Endothelial cell of umbilical vein (primary cell): ENCODE measurements at regions not wholly inside any gene's neighbourhood (a gene's known extent, or its start where the extent isn't known, plus 50 kb on each side); places are given as distances from the start of the nearest gene placed in this dataset.

Source experiments
- CTCF ChIP-seq, 2 donors: IDR thresholded peaks; 1 replicate in 1 of 2; 2 replicates in 1 of 2; pipeline ENCODE4 v1.5.1; 2011; ENCODE audit warnings: low read length in 2 of 2, mild to moderate bottlenecking in 2 of 2, moderate library complexity in 2 of 2, control low read depth in 1 of 2, inconsistent platforms in 1 of 2, low read depth in 1 of 2; ENCODE audit not compliant: insufficient read depth in 1 of 2; ENCODE audit errors: extremely low read depth in 1 of 2
- EZH2 ChIP-seq: IDR thresholded peaks from 2 replicates; pipeline ENCODE4 v1.6.1; 2012; ENCODE audit warnings: borderline replicate concordance, low read depth, mild to moderate bottlenecking, moderate library complexity, low read length, inconsistent platforms; ENCODE audit not compliant: severe bottlenecking
- FOS ChIP-seq: IDR thresholded peaks from 2 replicates; pipeline ENCODE4 v1.6.1; 2011; ENCODE audit warnings: mild to moderate bottlenecking, low read length, moderate library complexity, borderline replicate concordance; ENCODE audit not compliant: insufficient read depth
- MAX ChIP-seq: IDR thresholded peaks from 2 replicates; pipeline ENCODE4 v1.6.1; 2011; ENCODE audit not compliant: insufficient read depth, insufficient read length
- MYC ChIP-seq: IDR thresholded peaks from one replicate; pipeline ENCODE4 v1.6.1; 2011; ENCODE audit warnings: mild to moderate bottlenecking, low read depth, low read length
- POLR2A ChIP-seq: IDR thresholded peaks from 2 replicates; pipeline ENCODE4 v1.6.1; 2012; ENCODE audit warnings: low read depth, mild to moderate bottlenecking, control low read depth, low read length
- POLR2AphosphoS5 ChIP-seq: IDR thresholded peaks from 2 replicates; pipeline ENCODE4 v1.6.1; 2012; ENCODE audit warnings: low read depth, mild to moderate bottlenecking, control low read depth, low read length, moderate library complexity; ENCODE audit not compliant: insufficient read depth

GRCh38 chr12:74334780-74335179 is 202.9 kb upstream of the ATXN7L3B start:
- TF ChIP-seq CTCF (IDR thresholded peaks at IDR 0.05; ENCODE audit: extremely low read depth in 1 of 2, insufficient read depth in 1 of 2, low read depth in 1 of 2, low read length in 2 of 2) (no peak), EZH2 (no peak), POLR2A (no peak), POLR2AphosphoS5 (no peak), MAX (no peak), FOS (no peak), MYC (no peak)
